ENCODE measurements at regions not wholly inside any gene's neighbourhood (a gene's known extent, or its start where the extent isn't known, plus 50 kb on each side); places are given as distances from the start of the nearest gene placed in this dataset.

- no peak for DNase-seq (ENCODE audit: extremely low read depth in 1 of 11, low read depth in 9 of 11, low spot score in 4 of 11)
Measured at GRCh38 chr14:98456231-98456630, 815.8 kb downstream of the BCL11B start.

DNA sequence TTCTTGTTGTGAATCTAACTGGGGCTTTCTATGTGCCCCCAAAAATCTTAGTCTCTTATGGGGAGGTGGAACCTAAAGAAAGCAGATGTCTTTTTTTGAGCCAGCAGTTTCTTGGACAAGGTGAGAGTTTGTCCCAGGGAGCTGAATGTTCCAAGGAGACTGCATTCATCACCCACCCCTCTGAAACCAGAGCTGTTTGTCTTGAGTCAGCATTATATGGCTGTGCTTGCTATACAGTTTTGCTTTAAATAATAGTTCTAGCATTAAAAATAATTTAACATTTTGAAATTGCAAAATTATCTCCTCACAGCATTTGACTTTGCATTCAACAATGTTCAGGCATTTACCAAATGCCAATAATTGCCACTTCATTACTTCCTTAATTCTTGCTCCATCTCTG is 813.3 kb downstream of the BCL11B start:
- no peak for DNase-seq (ENCODE audit: extremely low read depth in 1 of 11, low read depth in 9 of 11, low spot score in 4 of 11)

DNA sequence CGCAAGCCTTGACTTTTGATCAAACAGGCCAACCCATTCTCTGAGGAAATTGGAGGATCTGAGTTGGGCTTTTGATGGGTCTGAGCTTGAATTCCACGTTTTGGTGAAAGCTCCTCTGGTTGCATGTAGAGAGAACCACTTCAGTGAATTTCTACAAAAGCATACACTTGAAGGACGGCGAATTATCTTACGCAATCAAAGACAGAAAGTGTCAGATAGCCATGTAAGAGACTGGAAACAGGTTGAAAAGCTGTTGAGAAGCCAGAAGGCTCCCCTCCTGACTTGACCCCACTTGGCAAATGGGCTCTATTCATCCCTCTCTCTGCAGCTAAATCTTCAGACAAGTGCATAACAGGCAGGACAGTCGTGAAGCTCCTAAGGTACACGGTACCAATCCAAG is 809.1 kb downstream of the BCL11B start:
- no peak for DNase-seq (ENCODE audit: extremely low read depth in 1 of 11, low read depth in 9 of 11, low spot score in 4 of 11)

DNA sequence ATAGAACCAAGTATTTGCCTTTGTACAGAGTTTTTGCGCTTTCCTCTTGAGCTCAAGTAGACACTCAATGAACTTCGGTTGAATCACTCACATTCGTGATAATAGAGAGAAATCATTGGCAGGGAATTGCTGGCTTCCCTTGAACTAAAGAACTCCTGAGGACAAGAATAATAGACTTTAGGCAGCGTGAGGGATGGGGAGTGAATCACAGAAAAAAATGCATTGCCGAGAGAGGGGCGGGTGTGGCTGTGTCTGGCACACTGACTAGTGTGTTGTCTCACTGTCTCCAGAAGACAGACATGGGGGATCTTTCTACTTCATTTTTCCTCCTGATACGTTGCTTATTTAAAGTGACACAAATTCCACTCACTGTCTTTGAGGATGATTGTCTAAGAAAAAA is 805.2 kb downstream of the BCL11B start:
- DNase-seq (ENCODE audit: extremely low read depth in 1 of 11, low read depth in 9 of 11, low spot score in 4 of 11), result no peak

DNA sequence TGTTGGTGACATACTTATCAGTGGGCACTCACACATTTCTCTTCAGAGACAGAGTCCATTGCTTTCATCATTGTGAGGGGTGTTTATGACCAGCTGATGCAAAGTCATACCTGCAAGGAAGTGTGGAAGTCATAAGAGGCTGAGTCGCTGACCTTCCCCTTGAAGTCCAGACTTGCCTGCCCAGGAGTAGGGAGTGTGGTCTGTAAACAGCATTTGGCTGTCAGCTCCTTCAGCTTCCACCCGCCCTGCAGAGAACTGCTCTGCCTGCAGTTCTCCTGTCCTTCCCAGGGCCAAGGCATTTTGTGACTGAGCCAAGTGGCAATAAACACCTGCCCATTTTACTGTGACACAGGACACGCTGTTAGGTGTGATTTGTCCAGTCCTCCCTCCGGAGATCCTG is 801.3 kb downstream of the BCL11B start:
- no peak for DNase-seq (ENCODE audit: extremely low read depth in 1 of 11, low read depth in 9 of 11, low spot score in 4 of 11)

- DNase-seq (ENCODE audit: extremely low read depth in 1 of 11, low read depth in 9 of 11, low spot score in 4 of 11), result no peak
Measured at GRCh38 chr14:98474900-98475299, 797.1 kb downstream of the BCL11B start.

GRCh38 chr14:98477935-98478334 is 794.1 kb downstream of the BCL11B start:
- no peak for DNase-seq (ENCODE audit: extremely low read depth in 1 of 11, low read depth in 9 of 11, low spot score in 4 of 11)

GRCh38 chr14:98489115-98489514 is 782.9 kb downstream of the BCL11B start:
- no peak for DNase-seq (ENCODE audit: extremely low read depth in 1 of 11, low read depth in 9 of 11, low spot score in 4 of 11)

DNA sequence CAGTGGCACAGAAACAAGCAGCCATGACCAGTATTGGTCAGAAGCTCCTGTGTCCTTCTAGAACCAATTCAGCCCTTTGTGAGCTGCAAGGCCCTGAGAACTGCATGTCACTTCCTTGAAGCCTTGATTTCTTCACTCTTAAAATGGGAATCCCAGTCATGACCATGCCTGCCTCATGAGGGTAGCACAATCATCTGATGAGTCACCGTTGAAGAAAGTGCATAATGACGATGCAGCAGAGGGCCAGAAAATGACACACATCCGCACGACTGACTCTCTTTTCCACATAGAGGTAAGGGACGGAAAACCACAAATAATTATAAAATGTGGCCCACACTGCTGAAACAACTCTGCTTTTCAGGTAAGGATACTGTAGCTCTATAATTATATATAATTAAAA is 777.4 kb downstream of the BCL11B start:
- DNase-seq (ENCODE audit: extremely low read depth in 1 of 11, low read depth in 9 of 11, low spot score in 4 of 11), result no peak

DNA sequence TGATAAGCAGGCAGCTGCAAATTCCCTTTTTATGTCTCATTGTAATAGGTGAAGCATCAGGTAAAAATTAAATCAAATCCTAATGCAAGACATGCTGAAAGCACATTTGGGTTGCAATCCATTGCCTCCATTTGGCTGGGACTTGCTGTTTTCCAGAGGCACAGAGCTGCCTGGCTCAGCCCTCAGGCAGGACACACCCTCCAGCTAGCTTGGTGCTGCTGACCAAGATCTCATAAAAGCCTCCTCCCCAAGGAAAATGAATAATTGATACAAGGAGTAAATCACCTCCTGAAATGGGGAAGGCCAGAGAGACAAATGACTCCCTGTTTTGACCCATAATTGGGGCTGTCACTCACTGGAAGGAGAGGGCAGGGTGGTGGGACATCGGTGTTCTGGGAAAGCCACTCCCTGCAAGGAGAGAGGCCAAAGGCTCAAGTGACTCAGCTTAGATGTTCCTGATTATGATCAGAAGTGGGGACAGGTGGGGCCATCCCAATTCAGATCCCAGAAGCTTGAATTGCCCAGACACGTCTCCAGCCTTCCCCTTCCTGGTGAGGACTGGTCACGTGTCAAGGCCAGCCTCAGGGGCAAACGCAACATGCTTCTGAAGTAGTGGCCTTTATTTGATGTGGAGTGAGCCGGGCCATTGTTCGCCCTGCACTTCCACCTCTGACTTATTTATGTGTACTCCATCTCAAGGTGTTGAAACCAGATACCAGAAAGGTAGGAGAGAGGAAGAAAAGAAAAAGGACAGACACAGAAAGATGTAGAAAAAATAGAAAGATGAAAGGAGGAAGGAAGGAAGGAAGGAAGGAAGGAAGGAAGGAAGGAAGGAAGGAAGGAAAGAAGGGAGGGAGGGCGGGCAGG is 773.7 kb downstream of the BCL11B start:
- no peak for DNase-seq (ENCODE audit: extremely low read depth in 1 of 11, low read depth in 9 of 11, low spot score in 4 of 11)

GRCh38 chr14:98501335-98501734 is 770.7 kb downstream of the BCL11B start:
- no peak for DNase-seq (ENCODE audit: extremely low read depth in 1 of 11, low read depth in 9 of 11, low spot score in 4 of 11)

DNA sequence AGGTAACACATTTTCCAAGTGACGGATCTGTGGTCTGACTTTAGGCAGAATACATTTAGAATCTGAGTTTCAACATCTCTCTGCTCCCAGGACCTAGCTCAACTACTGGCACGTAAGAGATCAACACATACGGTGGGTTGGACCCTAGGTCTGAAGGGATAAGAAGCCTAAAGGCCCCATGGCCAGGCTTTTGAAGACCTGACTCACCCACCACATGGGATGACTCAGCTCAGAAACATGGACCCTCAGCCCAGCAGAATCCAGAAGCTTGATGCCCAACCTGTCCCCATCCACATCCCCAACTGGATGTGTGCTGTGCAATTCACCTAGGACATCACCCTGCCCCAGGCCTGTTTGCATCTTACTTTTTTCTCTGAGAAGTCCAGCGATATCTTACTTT is 770.2 kb downstream of the BCL11B start:
- no peak for DNase-seq (ENCODE audit: extremely low read depth in 1 of 11, low read depth in 9 of 11, low spot score in 4 of 11)

DNA sequence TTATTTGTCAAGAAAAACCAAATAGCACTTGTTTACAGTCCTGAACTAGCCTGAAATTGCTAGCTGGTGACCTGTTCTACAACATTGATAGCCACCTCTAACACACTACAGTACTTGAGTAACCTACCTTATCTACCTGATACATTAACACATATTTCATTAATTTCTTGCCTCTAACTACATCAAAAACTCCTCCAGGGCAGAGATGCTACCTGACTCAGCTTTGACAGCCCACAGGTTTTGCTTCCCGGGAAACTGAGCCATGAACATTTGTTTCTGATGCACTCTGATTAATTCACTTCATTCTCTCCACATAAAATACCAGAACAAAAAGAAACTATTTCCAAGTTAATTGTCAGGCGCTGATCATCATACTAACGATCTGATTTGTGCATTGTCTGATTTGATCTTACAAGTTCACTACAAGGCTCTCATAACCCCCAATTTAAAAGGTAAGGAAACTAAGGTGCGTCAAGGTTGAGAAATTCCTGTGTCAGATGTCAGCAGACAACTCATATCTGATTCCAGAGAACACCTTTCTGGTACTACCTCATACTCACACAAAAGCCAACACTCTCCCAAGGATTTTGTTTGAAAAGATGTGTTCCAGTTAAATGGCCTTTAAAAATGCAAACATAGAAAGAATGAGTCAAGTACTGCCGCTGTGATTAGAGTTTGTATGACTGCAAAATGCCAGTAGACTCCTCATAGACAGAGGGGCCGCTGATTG is 768.7 kb downstream of the BCL11B start:
- no peak for DNase-seq (ENCODE audit: extremely low read depth in 1 of 11, low read depth in 9 of 11, low spot score in 4 of 11)

- no peak for DNase-seq (ENCODE audit: extremely low read depth in 1 of 11, low read depth in 9 of 11, low spot score in 4 of 11)
Measured at GRCh38 chr14:98507264-98507663, 764.7 kb downstream of the BCL11B start.

DNA sequence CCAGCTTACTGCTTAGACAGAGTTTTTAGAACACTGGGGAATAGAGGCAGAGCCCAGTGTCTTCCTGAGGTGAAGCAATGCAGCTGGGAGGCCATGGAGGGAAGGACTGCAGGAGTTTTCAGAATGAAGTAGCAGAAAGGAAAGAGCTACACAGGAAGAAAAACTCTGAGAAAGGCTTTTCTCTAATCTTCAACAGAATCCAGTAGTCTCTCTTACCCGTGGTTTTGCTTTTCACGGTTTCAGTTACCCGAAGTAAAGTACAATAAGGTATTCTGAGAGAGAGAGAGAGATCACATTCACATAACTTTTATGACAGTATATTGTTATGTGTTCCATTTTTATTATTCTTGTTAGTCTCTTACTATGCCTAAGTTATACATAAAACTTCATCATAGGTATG is 761.6 kb downstream of the BCL11B start:
- no peak for DNase-seq (ENCODE audit: extremely low read depth in 1 of 11, low read depth in 9 of 11, low spot score in 4 of 11)

DNA sequence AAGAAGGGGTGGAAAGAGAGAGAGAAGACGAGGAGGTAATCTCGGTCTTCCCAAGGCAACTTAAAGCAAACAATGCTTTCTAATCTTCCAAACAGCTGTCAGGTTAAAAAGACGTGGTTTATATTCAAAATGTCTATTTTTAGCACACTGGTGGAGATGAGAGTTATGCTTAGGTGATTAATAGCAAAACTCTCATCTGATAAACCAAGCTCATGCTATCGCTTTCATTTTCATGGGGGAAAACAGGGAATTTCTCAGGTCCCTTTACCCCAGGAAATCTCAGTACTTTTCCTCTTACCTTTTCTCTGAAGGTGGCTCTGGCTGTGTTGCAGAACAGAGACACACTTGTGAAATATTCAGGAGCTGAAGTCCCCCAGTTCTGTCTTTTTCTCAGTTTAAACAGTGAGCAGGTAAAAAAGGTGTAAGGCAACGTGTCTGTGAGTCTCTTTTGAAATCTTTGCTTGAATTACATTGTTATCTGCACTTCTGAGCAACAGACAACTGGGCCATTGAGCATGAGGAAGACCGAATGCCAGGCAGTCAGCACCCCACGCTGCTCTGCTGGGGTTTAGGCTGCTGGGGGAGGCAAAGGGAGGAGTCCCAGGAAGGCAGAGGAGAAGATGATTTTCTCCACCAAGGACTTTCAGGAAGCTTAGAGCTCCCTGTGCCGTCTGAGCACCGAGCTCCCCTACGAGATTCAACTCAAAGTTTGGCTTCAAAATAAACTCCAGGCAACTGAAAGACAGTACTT is 759.3 kb downstream of the BCL11B start:
- DNase-seq (ENCODE audit: extremely low read depth in 1 of 11, low read depth in 9 of 11, low spot score in 4 of 11), result no peak

GRCh38 chr14:98513558-98513957 is 758.4 kb downstream of the BCL11B start:
- DNase-seq (ENCODE audit: extremely low read depth in 1 of 11, low read depth in 9 of 11, low spot score in 4 of 11), result no peak

DNA sequence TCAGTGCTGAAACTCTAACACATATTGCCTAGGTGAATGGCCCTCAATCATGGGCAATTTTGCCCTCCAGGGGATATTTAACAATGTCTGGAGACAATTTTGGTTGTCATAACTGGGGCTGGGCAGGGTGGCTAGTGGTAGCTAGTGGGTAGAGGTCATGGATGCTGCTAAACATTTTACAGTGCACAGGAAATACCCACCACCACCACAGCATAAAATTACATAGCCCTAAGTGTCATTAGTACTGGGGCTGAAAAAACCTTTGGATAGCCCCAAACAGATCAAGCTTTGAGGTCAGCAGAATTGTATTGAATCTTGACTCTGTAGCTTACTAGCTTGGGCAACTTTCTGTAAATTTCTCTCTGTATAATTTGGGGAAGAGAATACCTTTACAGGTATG is 758.0 kb downstream of the BCL11B start:
- no peak for DNase-seq (ENCODE audit: extremely low read depth in 1 of 11, low read depth in 9 of 11, low spot score in 4 of 11)

DNA sequence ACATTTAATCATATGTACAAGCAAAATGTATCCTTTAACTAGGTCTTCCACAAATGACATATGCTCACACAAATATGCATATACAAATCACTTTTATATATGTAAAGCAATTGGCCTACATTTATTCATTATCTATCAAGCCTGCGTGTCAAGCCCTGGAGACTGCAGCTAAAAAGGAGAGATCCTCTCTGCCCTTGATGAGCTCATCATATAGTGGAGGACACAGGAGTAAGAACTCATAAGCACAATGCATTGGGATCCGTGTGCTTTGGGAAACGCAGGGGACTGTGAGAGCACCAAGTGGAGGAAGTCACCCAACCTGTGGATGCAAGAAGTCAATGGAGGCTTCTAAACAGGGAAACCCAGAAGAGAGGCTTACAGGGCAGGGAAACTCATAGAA is 735.7 kb downstream of the BCL11B start:
- no peak for DNase-seq (ENCODE audit: extremely low read depth in 1 of 11, low read depth in 9 of 11, low spot score in 4 of 11)

DNA sequence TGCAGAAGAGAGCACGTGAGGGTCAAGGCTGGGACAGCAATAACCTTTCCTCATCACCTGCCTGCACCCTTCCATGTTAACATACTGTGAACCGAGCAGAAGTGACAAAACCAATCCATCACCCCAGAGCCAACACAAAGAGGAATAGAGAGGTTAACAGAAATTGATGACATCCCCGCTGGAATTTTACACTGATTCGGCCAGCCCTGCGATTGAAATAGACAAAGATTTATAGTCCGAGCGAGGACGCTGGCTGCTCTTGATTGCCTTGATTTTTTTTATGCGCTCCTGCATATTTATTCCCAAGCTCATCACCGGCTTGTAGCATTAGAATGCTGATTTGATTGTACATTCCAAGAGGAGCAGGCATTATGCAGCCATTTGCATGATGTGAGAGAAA is 729.7 kb downstream of the BCL11B start:
- DNase-seq (ENCODE audit: extremely low read depth in 1 of 11, low read depth in 9 of 11, low spot score in 4 of 11), result no peak
